GM23338 (cell line): ENCODE measurements at regions not wholly inside any gene's neighbourhood (a gene's known extent, or its start where the extent isn't known, plus 50 kb on each side); places are given as distances from the start of the nearest gene placed in this dataset.

Experiments used
- ATAC-seq: fragments of 200-7000 bp; cut with Tn5 transposase; 3 replicates; pipeline ENCODE4 v1.9.1; 2020
- DNase-seq: peaks from one replicate; pipeline ENCODE4 v3.0.0-alpha.2; 2015; ENCODE audit warnings: low spot score
- H2AFZ ChIP-seq: fragments of 200-600 bp; sonication (generic); 2 replicates; pipeline ENCODE4 v1.8.0; 2016; ENCODE audit warnings: antibody characterized with exemption, mild to moderate bottlenecking, moderate library complexity
- H3F3A ChIP-seq: fragments of 200-600 bp; sonication (generic); replicated peaks from 2 replicates; pipeline ENCODE4 v1.8.0; 2017; ENCODE audit warnings: antibody characterized with exemption, mixed run types, low read depth
- H3K27ac ChIP-seq: fragments of 200-600 bp; sonication (generic); 2 replicates; pipeline ENCODE4 v1.6.1; 2016; ENCODE audit warnings: low read depth
- H3K27me3 ChIP-seq: fragments of 200-600 bp; sonication (generic); 2 replicates; pipeline ENCODE4 v1.8.0; 2016; ENCODE audit warnings: mild to moderate bottlenecking, mixed run types, moderate library complexity; ENCODE audit not compliant: insufficient read depth
- H3K36me3 ChIP-seq: fragments of 200-600 bp; sonication (generic); 2 replicates; pipeline ENCODE4 v1.8.0; 2016; ENCODE audit warnings: mild to moderate bottlenecking; ENCODE audit not compliant: insufficient read depth
- H3K4me1 ChIP-seq: fragments of 200-600 bp; sonication (generic); 2 replicates; pipeline ENCODE4 v1.8.0; 2016; ENCODE audit warnings: mild to moderate bottlenecking, moderate library complexity; ENCODE audit not compliant: insufficient read depth
- H3K4me2 ChIP-seq: fragments of 200-600 bp; sonication (generic); 2 replicates; pipeline ENCODE4 v1.7.1; 2017; ENCODE audit warnings: mixed run types
- H3K4me3 ChIP-seq: fragments of 200-600 bp; sonication (generic); 2 replicates; pipeline ENCODE4 v1.6.1; 2016; ENCODE audit warnings: mixed run types
- H3K79me2 ChIP-seq: fragments of 200-600 bp; sonication (generic); replicated peaks from 2 replicates; pipeline ENCODE4 v1.8.0; 2017; ENCODE audit warnings: mild to moderate bottlenecking; ENCODE audit not compliant: insufficient read depth
- H3K9me2 ChIP-seq: fragments of 200-600 bp; sonication (generic); 2 replicates; pipeline ENCODE4 v1.8.0; 2017; ENCODE audit not compliant: insufficient read depth
- H4K20me1 ChIP-seq: fragments of 200-600 bp; sonication (generic); replicated peaks from 2 replicates; pipeline ENCODE4 v1.8.0; 2017; ENCODE audit warnings: mild to moderate bottlenecking; ENCODE audit not compliant: insufficient read depth
- H3K27ac Mint-ChIP-seq: 2 replicates; pipeline ENCODE4 v1.8.0; 2020; ENCODE audit warnings: inconsistent platforms, mild to moderate bottlenecking, moderate library complexity, mixed read lengths
- H3K27me3 Mint-ChIP-seq: 3 replicates; pipeline ENCODE4 v1.8.0; 2022; ENCODE audit warnings: low read depth, mild to moderate bottlenecking, moderate library complexity, mixed read lengths, inconsistent platforms; ENCODE audit not compliant: insufficient read depth, poor library complexity
- H3K36me3 Mint-ChIP-seq: 3 replicates; pipeline ENCODE4 v1.8.0; 2021; ENCODE audit warnings: low read depth, mild to moderate bottlenecking, inconsistent platforms, moderate library complexity, mixed read lengths
- H3K4me1 Mint-ChIP-seq: 3 replicates; pipeline ENCODE4 v1.8.0; 2020; ENCODE audit warnings: mild to moderate bottlenecking, inconsistent platforms, mixed read lengths
- H3K4me3 Mint-ChIP-seq: 3 replicates; pipeline ENCODE4 v1.8.0; 2021; ENCODE audit warnings: moderate library complexity, mild to moderate bottlenecking, inconsistent platforms, mixed read lengths
- H3K9me3 Mint-ChIP-seq: 3 replicates; pipeline ENCODE4 v1.8.0; 2020; ENCODE audit warnings: moderate library complexity, mild to moderate bottlenecking, inconsistent platforms, mixed read lengths
- CREB1 ChIP-seq: fragments of 250-450 bp; sonication (Bioruptor Pico); IDR thresholded peaks from 2 replicates; pipeline ENCODE4 v1.5.0; 2020; ENCODE audit warnings: low read depth, mild to moderate bottlenecking, moderate library complexity
- EZH2 ChIP-seq: fragments of 200-600 bp; sonication (generic); IDR thresholded peaks from one replicate; pipeline ENCODE4 v1.8.0; 2017; ENCODE audit warnings: antibody characterized with exemption, mild to moderate bottlenecking, low read depth; ENCODE audit not compliant: unreplicated experiment
- JUNB ChIP-seq: IDR thresholded peaks from one replicate; pipeline ENCODE4 v1.6.1; 2016; ENCODE audit warnings: antibody characterized with exemption; ENCODE audit not compliant: unreplicated experiment
- NANOG ChIP-seq: IDR thresholded peaks from 2 replicates; pipeline ENCODE4 v1.6.1; 2016; ENCODE audit warnings: antibody characterized with exemption, borderline replicate concordance
- POLR2AphosphoS5 ChIP-seq: IDR thresholded peaks from 2 replicates; pipeline ENCODE4 v1.6.1; 2016; ENCODE audit warnings: antibody characterized with exemption, low read depth
- STAT1 ChIP-seq: IDR thresholded peaks from one replicate; pipeline ENCODE4 v1.6.1; 2016; ENCODE audit warnings: antibody characterized with exemption; ENCODE audit not compliant: unreplicated experiment
- ZNF114 ChIP-seq: fragments of 250-450 bp; sonication (Bioruptor Pico); IDR thresholded peaks from 2 replicates; pipeline ENCODE4 v1.5.0; 2020; ENCODE audit warnings: mild to moderate bottlenecking, moderate library complexity
- TF ChIP-seq, protein P1 (sequence below): IDR thresholded peaks from 2 replicates; pipeline ENCODE4 v1.6.1; 2016; ENCODE audit warnings: antibody characterized with exemption
- TF ChIP-seq, protein P2 (sequence below): IDR thresholded peaks from one replicate; pipeline ENCODE4 v1.6.1; 2018; ENCODE audit warnings: antibody characterized with exemption; ENCODE audit not compliant: unreplicated experiment
- TF ChIP-seq, protein P3 (sequence below), 2 experiments: fragments of 200-600 bp in 1 of 2; sonication (generic) in 1 of 2; conservative IDR thresholded peaks; 2 replicates each; pipeline versions ENCODE4 v1.5.1 to v1.6.1; 2016 to 2017; ENCODE audit warnings: antibody characterized with exemption in 2 of 2, low read depth in 2 of 2, mild to moderate bottlenecking in 2 of 2, moderate library complexity in 1 of 2

DNA sequence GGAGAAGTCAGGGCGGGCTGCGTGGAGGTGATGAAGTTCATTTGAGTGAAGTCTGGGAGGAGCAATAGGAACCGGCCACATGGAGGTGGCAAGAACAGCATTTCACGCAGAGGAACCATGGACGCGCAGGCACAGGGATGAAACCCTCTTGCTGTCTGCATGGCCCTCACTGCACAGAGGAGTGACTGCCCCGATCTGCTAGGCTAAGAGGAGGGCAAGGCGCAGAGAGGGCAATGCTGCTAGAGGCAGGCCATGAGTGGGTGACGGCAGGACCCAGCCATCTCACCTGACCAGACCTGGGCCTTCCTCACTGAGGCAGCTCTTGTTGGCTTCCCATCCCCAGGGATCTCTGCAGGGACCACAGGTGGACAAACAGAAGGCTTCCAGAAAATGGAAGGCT, 90.3 kb downstream of the BARX1 start (continued):
- TF ChIP-seq, protein P1, sequence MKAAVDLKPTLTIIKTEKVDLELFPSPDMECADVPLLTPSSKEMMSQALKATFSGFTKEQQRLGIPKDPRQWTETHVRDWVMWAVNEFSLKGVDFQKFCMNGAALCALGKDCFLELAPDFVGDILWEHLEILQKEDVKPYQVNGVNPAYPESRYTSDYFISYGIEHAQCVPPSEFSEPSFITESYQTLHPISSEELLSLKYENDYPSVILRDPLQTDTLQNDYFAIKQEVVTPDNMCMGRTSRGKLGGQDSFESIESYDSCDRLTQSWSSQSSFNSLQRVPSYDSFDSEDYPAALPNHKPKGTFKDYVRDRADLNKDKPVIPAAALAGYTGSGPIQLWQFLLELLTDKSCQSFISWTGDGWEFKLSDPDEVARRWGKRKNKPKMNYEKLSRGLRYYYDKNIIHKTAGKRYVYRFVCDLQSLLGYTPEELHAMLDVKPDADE: no peak
- TF ChIP-seq EZH2: no peak
- no peak for TF ChIP-seq NANOG
- TF ChIP-seq CREB1: no peak

DNA sequence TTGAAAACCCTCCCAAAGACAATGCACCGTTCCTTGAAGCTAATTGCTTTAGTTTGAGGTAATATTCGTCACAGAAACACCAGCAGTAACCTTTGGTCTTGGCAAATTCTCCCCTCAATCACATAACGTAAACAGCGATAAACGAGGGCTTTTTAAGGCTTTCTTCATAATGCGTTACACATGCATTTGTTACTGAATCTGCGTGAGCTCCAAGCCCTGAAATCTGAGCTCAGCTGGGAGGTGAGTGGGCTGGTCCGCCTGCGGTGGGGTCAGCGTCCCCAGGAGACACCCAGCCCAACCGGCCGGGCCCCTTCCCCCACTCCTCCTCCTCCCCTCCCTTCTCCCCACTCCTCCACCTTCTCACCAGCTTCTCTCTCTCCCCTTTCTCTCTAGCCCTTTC, 91.1 kb downstream of the BARX1 start:
- Histone ChIP-seq H3K27ac (no peak overlapping the region), H3K4me1 (peaks cover 7% of the 10 kb centered on the region; the same call in 1 of the 2 replicates), H3K4me3 (no peak overlapping the region), H3K27me3 (peaks cover 14% of the 10 kb centered on the region), H3K9me2 (no peaks in the 10 kb centered on the region), H3K36me3 (no peaks in the 10 kb centered on the region), H3K79me2 (no peaks in the 10 kb centered on the region), H3K4me2 (no peak overlapping the region), H4K20me1 (no peaks in the 10 kb centered on the region), H2AFZ (peak overlapping the region; percentile 94), H3F3A (no peaks in the 10 kb centered on the region)
- H3K4me3 Mint-ChIP-seq: no peak overlapping the region
- ATAC-seq: peak; percentile 7; the same call in 2 of the 3 replicates
- peaks cover 26% of the 10 kb centered on the region for H3K4me1 Mint-ChIP-seq
- H3K9me3 Mint-ChIP-seq: no peaks in the 10 kb centered on the region
- peaks cover 8% of the 10 kb centered on the region for H3K27me3 Mint-ChIP-seq
- no peak for TF ChIP-seq EZH2
- TF ChIP-seq, protein P1: no peak
- H3K27ac Mint-ChIP-seq: no peak overlapping the region
- no peaks in the 10 kb centered on the region; the same call in 2 of the 3 replicates for H3K36me3 Mint-ChIP-seq
- DNase-seq: peak; percentile 23

DNA sequence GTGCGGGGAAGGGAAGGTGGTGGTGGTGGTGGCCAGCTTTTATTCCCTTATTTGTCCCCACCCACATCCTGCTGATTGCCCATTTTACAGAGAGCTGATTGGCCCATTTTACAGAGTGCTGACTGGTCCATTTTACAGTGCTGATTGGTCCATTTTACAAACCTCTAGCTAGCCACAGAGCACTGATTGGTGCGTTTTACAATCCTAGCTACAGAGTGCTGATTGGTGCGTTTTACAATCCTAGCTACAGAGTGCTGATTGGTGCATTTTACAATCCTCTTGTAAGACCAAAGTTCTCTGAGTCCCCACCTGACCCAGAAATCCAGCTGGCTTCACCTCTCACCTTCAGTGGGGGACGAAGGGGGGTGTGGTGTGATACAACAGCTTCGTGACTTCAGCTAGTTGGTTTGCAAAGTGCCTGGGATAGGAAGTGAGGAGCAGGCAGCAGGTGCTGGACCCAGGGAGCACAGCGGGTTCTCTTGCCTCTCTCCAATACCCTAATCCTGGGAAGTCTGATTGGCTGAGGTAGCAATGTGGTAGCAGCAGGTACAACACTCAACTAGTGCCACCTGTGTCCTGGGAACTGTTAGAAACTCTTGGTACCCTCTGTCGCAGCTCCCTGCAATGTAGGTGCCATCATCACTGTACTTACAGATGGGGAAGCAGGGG, 92.1 kb downstream of the BARX1 start:
- DNase-seq: no peak
- Histone ChIP-seq H3K27me3 (peaks cover 14% of the 10 kb centered on the region), H3K4me1 (peaks cover 4% of the 10 kb centered on the region; the same call in 1 of the 2 replicates), H3K27ac (no peak overlapping the region), H4K20me1 (no peaks in the 10 kb centered on the region), H3K9me2 (no peaks in the 10 kb centered on the region), H3K4me3 (no peak overlapping the region), H2AFZ (no peak overlapping the region), H3K4me2 (no peak overlapping the region), H3F3A (no peaks in the 10 kb centered on the region), H3K79me2 (no peaks in the 10 kb centered on the region), H3K36me3 (no peaks in the 10 kb centered on the region)
- no peak for ATAC-seq
- Mint-ChIP-seq H3K27ac (no peak overlapping the region), H3K4me1 (peaks cover 20% of the 10 kb centered on the region), H3K27me3 (peaks cover 14% of the 10 kb centered on the region), H3K4me3 (no peak overlapping the region), H3K9me3 (no peaks in the 10 kb centered on the region), H3K36me3 (no peaks in the 10 kb centered on the region; the same call in 2 of the 3 replicates)
- TF ChIP-seq JUNB (no peak), STAT1 (no peak), NANOG (no peak), POLR2AphosphoS5 (no peak), ZNF114 (CRISPR knock-in tag) (no peak), EZH2 (no peak)
- TF ChIP-seq, protein P2, sequence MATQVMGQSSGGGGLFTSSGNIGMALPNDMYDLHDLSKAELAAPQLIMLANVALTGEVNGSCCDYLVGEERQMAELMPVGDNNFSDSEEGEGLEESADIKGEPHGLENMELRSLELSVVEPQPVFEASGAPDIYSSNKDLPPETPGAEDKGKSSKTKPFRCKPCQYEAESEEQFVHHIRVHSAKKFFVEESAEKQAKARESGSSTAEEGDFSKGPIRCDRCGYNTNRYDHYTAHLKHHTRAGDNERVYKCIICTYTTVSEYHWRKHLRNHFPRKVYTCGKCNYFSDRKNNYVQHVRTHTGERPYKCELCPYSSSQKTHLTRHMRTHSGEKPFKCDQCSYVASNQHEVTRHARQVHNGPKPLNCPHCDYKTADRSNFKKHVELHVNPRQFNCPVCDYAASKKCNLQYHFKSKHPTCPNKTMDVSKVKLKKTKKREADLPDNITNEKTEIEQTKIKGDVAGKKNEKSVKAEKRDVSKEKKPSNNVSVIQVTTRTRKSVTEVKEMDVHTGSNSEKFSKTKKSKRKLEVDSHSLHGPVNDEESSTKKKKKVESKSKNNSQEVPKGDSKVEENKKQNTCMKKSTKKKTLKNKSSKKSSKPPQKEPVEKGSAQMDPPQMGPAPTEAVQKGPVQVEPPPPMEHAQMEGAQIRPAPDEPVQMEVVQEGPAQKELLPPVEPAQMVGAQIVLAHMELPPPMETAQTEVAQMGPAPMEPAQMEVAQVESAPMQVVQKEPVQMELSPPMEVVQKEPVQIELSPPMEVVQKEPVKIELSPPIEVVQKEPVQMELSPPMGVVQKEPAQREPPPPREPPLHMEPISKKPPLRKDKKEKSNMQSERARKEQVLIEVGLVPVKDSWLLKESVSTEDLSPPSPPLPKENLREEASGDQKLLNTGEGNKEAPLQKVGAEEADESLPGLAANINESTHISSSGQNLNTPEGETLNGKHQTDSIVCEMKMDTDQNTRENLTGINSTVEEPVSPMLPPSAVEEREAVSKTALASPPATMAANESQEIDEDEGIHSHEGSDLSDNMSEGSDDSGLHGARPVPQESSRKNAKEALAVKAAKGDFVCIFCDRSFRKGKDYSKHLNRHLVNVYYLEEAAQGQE: no peak
- TF ChIP-seq, protein P1: no peak
- TF ChIP-seq, protein P3, sequence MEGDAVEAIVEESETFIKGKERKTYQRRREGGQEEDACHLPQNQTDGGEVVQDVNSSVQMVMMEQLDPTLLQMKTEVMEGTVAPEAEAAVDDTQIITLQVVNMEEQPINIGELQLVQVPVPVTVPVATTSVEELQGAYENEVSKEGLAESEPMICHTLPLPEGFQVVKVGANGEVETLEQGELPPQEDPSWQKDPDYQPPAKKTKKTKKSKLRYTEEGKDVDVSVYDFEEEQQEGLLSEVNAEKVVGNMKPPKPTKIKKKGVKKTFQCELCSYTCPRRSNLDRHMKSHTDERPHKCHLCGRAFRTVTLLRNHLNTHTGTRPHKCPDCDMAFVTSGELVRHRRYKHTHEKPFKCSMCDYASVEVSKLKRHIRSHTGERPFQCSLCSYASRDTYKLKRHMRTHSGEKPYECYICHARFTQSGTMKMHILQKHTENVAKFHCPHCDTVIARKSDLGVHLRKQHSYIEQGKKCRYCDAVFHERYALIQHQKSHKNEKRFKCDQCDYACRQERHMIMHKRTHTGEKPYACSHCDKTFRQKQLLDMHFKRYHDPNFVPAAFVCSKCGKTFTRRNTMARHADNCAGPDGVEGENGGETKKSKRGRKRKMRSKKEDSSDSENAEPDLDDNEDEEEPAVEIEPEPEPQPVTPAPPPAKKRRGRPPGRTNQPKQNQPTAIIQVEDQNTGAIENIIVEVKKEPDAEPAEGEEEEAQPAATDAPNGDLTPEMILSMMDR (conservative IDR thresholded peaks at IDR 0.05; ENCODE audit: low read depth in 2 of 2): no peak
